ENCODE measurements at regions not wholly inside any gene's neighbourhood (a gene's known extent, or its start where the extent isn't known, plus 50 kb on each side); places are given as distances from the start of the nearest gene placed in this dataset.

DNA sequence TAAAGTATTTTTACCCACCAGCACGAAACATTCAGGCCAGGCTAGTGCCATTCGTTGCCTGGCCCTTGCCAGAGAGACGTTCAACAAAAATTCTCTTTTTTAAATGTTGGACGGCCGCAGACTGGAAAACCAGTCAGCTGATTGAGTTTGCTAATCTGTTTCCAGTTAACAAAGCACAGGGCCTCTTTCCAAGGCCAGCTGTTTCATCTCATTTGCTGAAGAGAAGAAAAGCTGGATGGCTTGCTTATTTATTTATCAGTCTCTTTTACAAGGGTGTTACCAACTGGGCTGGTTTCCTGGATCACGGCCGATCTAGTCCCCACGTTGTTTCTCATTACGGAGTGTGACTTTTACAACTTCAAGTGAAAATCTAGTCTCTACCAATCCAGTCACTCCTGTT is 418.7 kb upstream of the DYNLRB2 start:
- Histone ChIP-seq H3K9me3 (no peaks in the 10 kb centered on the region), H3K4me1 (no peaks in the 10 kb centered on the region), H3K4me3 (no peak overlapping the region), H3K27me3 (no peaks in the 10 kb centered on the region), H3K27ac (no peak overlapping the region), H3K36me3 (replicated peaks in 1 of 2; ENCODE audit: insufficient read depth in 1 of 2, low read depth in 2 of 2) (no peaks in the 10 kb centered on the region)
- intact Hi-C loops (cut with DNase I) = no loop called here
- WGBS, 2 donors = 31 to 39% methylated on average over 9 of the region's 9 CpGs
- no peak for ATAC-seq
- no peak for TF ChIP-seq POLR2A (IDR thresholded peaks at IDR 0.05)
- TF ChIP-seq, protein P1, sequence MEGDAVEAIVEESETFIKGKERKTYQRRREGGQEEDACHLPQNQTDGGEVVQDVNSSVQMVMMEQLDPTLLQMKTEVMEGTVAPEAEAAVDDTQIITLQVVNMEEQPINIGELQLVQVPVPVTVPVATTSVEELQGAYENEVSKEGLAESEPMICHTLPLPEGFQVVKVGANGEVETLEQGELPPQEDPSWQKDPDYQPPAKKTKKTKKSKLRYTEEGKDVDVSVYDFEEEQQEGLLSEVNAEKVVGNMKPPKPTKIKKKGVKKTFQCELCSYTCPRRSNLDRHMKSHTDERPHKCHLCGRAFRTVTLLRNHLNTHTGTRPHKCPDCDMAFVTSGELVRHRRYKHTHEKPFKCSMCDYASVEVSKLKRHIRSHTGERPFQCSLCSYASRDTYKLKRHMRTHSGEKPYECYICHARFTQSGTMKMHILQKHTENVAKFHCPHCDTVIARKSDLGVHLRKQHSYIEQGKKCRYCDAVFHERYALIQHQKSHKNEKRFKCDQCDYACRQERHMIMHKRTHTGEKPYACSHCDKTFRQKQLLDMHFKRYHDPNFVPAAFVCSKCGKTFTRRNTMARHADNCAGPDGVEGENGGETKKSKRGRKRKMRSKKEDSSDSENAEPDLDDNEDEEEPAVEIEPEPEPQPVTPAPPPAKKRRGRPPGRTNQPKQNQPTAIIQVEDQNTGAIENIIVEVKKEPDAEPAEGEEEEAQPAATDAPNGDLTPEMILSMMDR (IDR thresholded peaks at IDR 0.05) = no peak
- DNase-seq = peak in 2 of 4 donors; percentile 18 to 20

DNA sequence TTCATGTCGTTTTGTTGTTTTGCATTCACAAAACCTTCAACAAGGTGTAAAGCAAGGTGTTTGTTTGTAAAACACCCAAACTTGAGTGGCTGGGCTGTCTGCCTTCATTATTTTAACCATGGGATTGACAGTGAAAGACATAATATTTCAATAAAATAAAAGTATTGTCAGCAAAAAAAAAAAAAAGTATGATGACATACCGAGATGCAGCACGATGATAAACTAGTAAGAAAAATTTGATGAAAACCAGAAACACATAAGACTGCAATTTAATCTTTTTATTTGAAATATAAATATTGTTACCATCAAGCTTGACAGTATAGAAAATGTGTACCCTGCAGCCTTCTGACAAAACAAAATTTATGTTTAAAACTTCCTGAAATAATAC is 419.3 kb upstream of the DYNLRB2 start:
- TF ChIP-seq, protein P1 (IDR thresholded peaks at IDR 0.05) = no peak
- TF ChIP-seq POLR2A (IDR thresholded peaks at IDR 0.05) = no peak
- Histone ChIP-seq H3K9me3 (no peaks in the 10 kb centered on the region), H3K27me3 (no peaks in the 10 kb centered on the region), H3K4me3 (no peak overlapping the region), H3K4me1 (no peaks in the 10 kb centered on the region), H3K36me3 (replicated peaks in 1 of 2; ENCODE audit: insufficient read depth in 1 of 2, low read depth in 2 of 2) (no peaks in the 10 kb centered on the region), H3K27ac (no peak overlapping the region)
- no peak for ATAC-seq
- DNase-seq = no peak
- 66 to 76% methylated on average over 3 of the region's 3 CpGs for WGBS, 2 donors
- intact Hi-C loops (cut with DNase I) = no loop called here

DNA sequence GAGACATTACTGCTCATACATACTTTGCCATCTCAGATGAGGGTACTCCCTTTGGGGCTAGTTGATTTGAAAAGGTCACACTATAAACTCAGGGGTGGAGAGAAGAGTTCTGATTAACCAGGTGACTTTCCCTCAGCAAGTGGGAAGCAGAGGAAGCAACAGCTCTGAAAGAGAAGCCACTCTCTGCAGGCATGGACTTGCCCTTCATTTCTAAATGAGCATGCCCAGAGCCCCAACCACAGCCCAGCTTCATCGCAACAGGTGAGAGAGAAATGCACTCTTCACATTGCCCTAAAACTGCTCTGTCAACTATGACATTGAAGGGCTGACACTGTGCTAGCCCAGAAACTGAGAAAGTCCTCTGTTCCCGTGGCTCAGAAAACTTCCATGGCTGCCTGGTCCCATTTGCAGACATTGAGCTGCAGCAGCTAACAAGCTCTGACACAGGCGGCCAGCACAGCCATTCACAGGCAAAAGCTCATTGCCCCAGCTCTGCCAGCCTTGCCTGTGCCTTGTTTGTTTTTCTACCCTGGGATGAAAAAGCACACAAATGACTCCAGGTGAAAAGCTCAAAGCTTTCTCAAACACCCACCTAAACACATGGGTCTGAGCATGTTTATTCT is 419.8 kb upstream of the DYNLRB2 start:
- no peak overlapping the region for H3K4me3 ChIP-seq
- TF ChIP-seq, protein P1 (IDR thresholded peaks at IDR 0.05) = no peak
- TF ChIP-seq POLR2A (IDR thresholded peaks at IDR 0.05) = no peak
- no peaks in the 10 kb centered on the region for H3K4me1 ChIP-seq
- no peaks in the 10 kb centered on the region for H3K27me3 ChIP-seq
- H3K27ac ChIP-seq = no peak overlapping the region
- DNase-seq = no peak
- H3K9me3 ChIP-seq = no peaks in the 10 kb centered on the region
- no peak for ATAC-seq
- intact Hi-C loops (cut with DNase I) = no loop called here
- WGBS, 2 donors = 30 to 43% methylated on average over 2 to 3 of the region's 3 CpGs
- no peaks in the 10 kb centered on the region for H3K36me3 ChIP-seq (replicated peaks in 1 of 2; ENCODE audit: insufficient read depth in 1 of 2, low read depth in 2 of 2)

DNA sequence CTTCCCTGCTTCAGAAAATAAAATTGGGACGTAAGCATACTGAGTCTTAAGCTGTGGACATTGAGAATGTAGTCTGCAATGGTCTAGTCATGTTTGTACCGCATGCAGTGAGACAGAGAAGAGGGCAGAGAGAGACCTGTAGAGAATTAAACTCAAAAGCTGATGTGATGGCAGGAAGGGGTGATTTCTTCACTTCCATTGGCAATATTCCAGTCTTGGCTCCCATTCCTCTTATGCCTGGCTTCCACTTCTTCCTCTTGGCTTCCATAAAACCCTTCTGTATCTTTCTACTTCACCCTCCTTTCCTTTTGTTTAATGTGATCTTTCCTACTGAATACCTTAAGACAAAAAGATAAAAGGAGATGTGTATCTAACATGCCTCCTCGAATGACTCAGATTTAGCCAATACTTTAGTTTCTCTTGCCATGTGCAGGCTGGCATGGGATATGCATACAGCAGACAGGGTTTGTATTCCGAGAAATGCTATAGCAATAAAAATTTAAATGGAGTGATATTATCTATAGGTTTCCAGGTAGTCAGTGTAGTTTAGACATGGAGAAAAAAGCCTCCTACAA is 423.1 kb upstream of the DYNLRB2 start:
- intact Hi-C loops (cut with DNase I) = no loop called here
- ATAC-seq (no peak), DNase-seq (no peak)
- no peaks in the 10 kb centered on the region for H3K36me3 ChIP-seq (replicated peaks in 1 of 2; ENCODE audit: insufficient read depth in 1 of 2, low read depth in 2 of 2)
- no peaks in the 10 kb centered on the region for H3K27me3 ChIP-seq
- no peak overlapping the region for H3K4me3 ChIP-seq
- H3K4me1 ChIP-seq = no peaks in the 10 kb centered on the region
- 72 to 74% methylated on average over 4 of the region's 4 CpGs for WGBS, 2 donors
- H3K9me3 ChIP-seq = no peaks in the 10 kb centered on the region
- no peak overlapping the region for H3K27ac ChIP-seq
- TF ChIP-seq, protein P1 (IDR thresholded peaks at IDR 0.05) = no peak
- no peak for TF ChIP-seq POLR2A (IDR thresholded peaks at IDR 0.05)

DNA sequence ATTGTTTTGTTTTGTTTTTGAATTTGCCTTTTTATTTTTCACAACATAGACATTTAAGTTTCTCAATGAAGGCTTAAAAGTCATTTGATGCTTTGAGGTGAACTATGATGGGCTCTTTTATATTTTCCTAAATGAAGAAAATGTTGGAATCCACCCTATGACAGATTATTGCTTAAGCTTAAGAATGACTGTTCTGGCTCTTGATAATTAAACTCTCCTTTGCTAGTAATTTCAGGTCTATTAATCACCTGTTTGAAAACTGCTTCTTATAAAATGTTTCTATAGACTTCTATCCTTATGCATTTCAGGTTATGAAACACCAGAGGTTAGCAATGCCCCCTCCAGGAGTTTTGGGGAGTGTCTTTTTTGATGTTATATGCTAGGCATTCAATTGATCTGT is 424.1 kb upstream of the DYNLRB2 start:
- no peak for ATAC-seq
- Histone ChIP-seq H3K4me3 (no peak overlapping the region), H3K36me3 (replicated peaks in 1 of 2; ENCODE audit: insufficient read depth in 1 of 2, low read depth in 2 of 2) (no peaks in the 10 kb centered on the region), H3K4me1 (no peaks in the 10 kb centered on the region), H3K9me3 (no peaks in the 10 kb centered on the region), H3K27me3 (no peaks in the 10 kb centered on the region), H3K27ac (no peak overlapping the region)
- TF ChIP-seq, protein P1 (IDR thresholded peaks at IDR 0.05) = no peak
- TF ChIP-seq POLR2A (IDR thresholded peaks at IDR 0.05) = no peak
- intact Hi-C loops (cut with DNase I) = no loop called here
- DNase-seq = no peak
